ENCODE measurements at regions not wholly inside any gene's neighbourhood (a gene's known extent, or its start where the extent isn't known, plus 50 kb on each side); places are given as distances from the start of the nearest gene placed in this dataset.

GRCh38 chr4:77471821-77472495 lies 133.7 kb upstream of the CXCL13 start:
- peaks cover 0 to 19% (median 0%) of the 10 kb centered on the region in 4 donors for H3K9me3 ChIP-seq
- no peak overlapping the region for H3K4me3 ChIP-seq
- H3K27ac ChIP-seq, result no peak overlapping the region
- no peaks in the 10 kb centered on the region for H3K36me3 ChIP-seq
- 83 to 89% methylated on average over 5 of the region's 5 CpGs for WGBS, 2 donors
- no peaks in the 10 kb centered on the region for H3K27me3 ChIP-seq
- TF ChIP-seq EP300 (IDR thresholded peaks at IDR 0.05) (no peak), POLR2A (IDR thresholded peaks at IDR 0.05) (no peak), CTCF (IDR thresholded peaks at IDR 0.05) (no peak)
- no peaks in the 10 kb centered on the region for H3K4me1 ChIP-seq
- DNase-seq (ENCODE audit: low spot score in 2 of 2), result no peak

GRCh38 chr4:77473509-77473908 lies 132.1 kb upstream of the CXCL13 start:
- WGBS, 2 donors, result 57 to 71% methylated on average over 1 of the region's 1 CpG
- Histone ChIP-seq H3K27ac (no peak overlapping the region), H3K9me3 (peaks cover 0 to 19% (median 0%) of the 10 kb centered on the region in 4 donors), H3K27me3 (no peaks in the 10 kb centered on the region), H3K36me3 (no peaks in the 10 kb centered on the region), H3K4me1 (no peaks in the 10 kb centered on the region), H3K4me3 (no peak overlapping the region)
- TF ChIP-seq EP300 (IDR thresholded peaks at IDR 0.05) (no peak), CTCF (IDR thresholded peaks at IDR 0.05) (no peak), POLR2A (IDR thresholded peaks at IDR 0.05) (no peak)
- DNase-seq (ENCODE audit: low spot score in 2 of 2), result no peak

- no peaks in the 10 kb centered on the region for H3K36me3 ChIP-seq
- H3K4me3 ChIP-seq, result no peak overlapping the region
- H3K27ac ChIP-seq, result no peak overlapping the region
- TF ChIP-seq POLR2A (IDR thresholded peaks at IDR 0.05) (no peak), CTCF (IDR thresholded peaks at IDR 0.05) (no peak), EP300 (IDR thresholded peaks at IDR 0.05) (no peak)
- H3K9me3 ChIP-seq, result peaks cover 0 to 4% (median 0%) of the 10 kb centered on the region in 4 donors
- no peaks in the 10 kb centered on the region for H3K4me1 ChIP-seq
- no peak for DNase-seq (ENCODE audit: low spot score in 2 of 2)
- 61 to 64% methylated on average over 1 of the region's 1 CpG for WGBS, 2 donors
- H3K27me3 ChIP-seq, result no peaks in the 10 kb centered on the region
These were observed 123.8 kb upstream of the CXCL13 start for GRCh38 chr4:77481856-77482255.

GRCh38 chr4:77488882-77489281 lies 116.7 kb upstream of the CXCL13 start:
- H3K27ac ChIP-seq, result no peak overlapping the region
- H3K36me3 ChIP-seq, result no peaks in the 10 kb centered on the region
- DNase-seq (ENCODE audit: low spot score in 2 of 2), result no peak
- H3K27me3 ChIP-seq, result no peaks in the 10 kb centered on the region
- WGBS, 2 donors, result 0 to 22% methylated on average over 1 of the region's 1 CpG
- H3K9me3 ChIP-seq, result peaks cover 0 to 4% (median 0%) of the 10 kb centered on the region in 4 donors
- no peaks in the 10 kb centered on the region for H3K4me1 ChIP-seq
- H3K4me3 ChIP-seq, result no peak overlapping the region
- no peak for TF ChIP-seq CTCF (IDR thresholded peaks at IDR 0.05)
- TF ChIP-seq EP300 (IDR thresholded peaks at IDR 0.05), result no peak
- no peak for TF ChIP-seq POLR2A (IDR thresholded peaks at IDR 0.05)

GRCh38 chr4:77493120-77493752 lies 112.4 kb upstream of the CXCL13 start:
- TF ChIP-seq EP300 (IDR thresholded peaks at IDR 0.05), result no peak
- no peak for TF ChIP-seq POLR2A (IDR thresholded peaks at IDR 0.05)
- no peak for TF ChIP-seq CTCF (IDR thresholded peaks at IDR 0.05)
- Histone ChIP-seq H3K27me3 (no peaks in the 10 kb centered on the region), H3K36me3 (no peaks in the 10 kb centered on the region), H3K4me3 (no peak overlapping the region), H3K9me3 (no peaks in the 10 kb centered on the region), H3K4me1 (no peaks in the 10 kb centered on the region), H3K27ac (no peak overlapping the region)
- WGBS, 2 donors, result 79 to 92% methylated on average over 1 of the region's 1 CpG
- no peak for DNase-seq (ENCODE audit: low spot score in 2 of 2)
